ENCODE measurements at regions not wholly inside any gene's neighbourhood (a gene's known extent, or its start where the extent isn't known, plus 50 kb on each side); places are given as distances from the start of the nearest gene placed in this dataset.

DNA sequence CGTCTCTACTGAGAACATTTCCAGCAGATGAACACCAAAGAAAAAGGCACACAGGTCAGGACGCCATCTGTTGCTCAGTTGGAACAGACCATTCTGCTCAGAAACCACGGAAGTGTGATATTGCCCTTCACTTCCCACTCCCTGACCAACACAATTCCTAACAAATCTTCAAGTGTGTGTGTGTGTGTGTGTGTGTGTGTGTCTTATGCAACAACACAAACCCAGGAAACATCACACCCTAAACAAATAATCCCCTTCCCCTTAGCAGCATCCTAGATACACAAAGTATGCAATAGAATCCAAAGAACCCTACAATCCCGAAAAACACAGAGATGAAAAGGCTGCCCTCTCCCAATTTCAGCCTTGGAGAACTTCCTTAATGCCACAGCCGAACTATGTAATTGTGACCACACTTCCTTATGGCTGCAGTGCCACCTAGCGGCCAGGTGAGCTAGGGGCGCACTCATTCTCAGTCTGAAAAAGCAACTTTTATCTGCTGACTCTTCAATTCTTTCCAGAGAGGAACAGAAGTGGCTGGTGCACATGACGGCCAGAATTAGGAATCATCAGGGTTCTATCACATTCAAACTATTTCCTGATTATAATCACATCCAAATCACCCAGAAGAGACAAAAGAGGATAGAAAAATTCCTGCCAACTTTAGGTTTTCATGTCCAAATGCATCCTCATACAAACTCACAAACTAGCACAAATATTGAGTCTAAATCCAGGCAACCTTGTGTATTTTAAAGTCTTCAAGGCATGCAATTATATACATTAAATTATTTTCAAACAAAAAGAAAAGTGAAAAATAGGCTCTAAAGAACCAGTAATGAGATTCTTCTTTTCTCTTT lies 164.9 kb downstream of the DHX15 start:
- no peak for DNase-seq (ENCODE audit: low read depth, low spot score)

- DNase-seq (ENCODE audit: low read depth, low spot score) = no peak
Observed at GRCh38 chr4:24417206-24417605, 167.1 kb downstream of the DHX15 start.

- no peak for DNase-seq (ENCODE audit: low read depth, low spot score)
Observed at GRCh38 chr4:24416293-24416692, 168.1 kb downstream of the DHX15 start.

DNA sequence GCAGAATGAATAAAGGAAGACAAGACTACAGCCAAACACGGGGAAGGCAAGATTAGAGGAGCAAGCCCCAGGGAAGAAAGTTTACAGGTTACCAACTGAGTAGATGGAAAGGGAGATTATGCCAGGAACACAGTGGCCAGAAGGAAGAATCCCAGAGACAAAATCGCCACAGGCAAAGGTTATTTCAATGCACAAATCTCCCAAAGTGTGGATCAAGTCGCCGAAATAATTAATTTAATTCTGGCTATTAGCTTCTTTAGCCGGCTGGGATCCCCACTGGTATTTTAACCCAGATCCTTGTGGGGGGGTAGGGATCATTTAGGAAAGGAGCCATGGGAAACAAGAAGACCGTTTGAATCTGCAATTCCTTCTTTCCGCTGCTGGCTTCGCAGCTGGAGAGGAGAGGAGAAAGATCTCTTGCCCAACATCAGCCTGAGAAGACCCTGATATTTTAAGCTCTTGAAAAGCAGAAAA lies 171.0 kb downstream of the DHX15 start:
- no peak for DNase-seq (ENCODE audit: low read depth, low spot score)

DNA sequence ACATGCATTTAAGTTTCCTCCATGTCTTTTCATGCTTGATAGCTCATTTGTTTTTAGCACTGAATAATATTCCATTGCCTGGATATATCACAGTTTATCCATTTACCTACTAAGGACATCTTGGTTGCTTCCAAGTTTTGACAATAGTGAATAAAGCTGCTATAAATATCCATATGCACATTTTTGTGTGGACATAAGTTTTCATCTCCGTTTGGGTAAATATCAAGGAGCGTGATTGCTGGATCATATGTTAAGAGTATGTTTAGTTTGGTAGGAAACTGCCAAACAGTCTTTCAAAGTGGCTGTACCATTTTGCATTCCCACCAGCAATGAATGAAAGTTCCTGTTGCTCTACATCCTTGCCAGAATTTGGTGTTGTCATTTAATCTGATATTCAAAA lies 172.5 kb downstream of the DHX15 start:
- DNase-seq (ENCODE audit: low read depth, low spot score) = no peak

DNA sequence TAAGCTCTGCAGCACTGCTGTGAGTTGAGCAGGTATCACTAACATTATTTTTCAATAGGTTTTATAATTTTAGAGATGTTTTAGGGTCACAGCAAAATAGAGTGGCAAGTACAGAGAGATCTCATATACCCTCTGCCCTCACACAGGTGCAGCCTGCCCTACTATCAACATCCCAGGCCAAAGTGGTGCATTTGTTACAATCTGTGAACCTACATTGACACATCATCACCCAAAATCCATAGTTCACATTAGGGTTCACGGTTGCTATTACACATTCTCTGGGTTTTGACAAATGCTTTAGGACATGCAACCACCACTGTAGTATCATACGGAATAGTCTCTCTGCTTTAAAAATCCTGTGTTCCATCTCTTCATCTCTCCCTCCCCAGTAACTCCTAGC lies 173.1 kb downstream of the DHX15 start:
- no peak for DNase-seq (ENCODE audit: low read depth, low spot score)

- DNase-seq (ENCODE audit: low read depth, low spot score) = no peak
Observed at GRCh38 chr4:24408640-24409039, 175.7 kb downstream of the DHX15 start.

- no peak for DNase-seq (ENCODE audit: low read depth, low spot score)
Observed at GRCh38 chr4:24405926-24406325, 178.4 kb downstream of the DHX15 start.

- DNase-seq (ENCODE audit: low read depth, low spot score) = no peak
Observed at GRCh38 chr4:24405341-24405740, 179.0 kb downstream of the DHX15 start.

DNA sequence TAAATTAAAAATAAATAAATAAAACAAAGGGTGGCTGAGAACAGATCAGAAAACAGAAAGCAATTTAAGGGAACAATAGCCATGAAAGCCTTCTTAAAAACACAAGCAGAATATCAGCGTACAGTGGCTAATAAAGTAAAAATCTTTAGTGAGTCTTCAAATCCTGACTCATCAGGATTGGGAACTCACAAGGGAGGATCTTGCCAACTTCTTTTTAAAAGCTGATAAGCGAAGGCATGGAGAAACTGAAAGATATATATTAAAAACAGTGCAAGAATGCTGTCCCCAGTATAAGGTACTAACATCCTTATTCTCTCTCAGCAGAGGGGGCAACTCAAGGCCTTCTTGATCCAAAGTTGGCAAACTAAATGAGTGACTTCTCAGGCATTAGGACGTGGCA lies 180.1 kb downstream of the DHX15 start:
- no peak for DNase-seq (ENCODE audit: low read depth, low spot score)

GRCh38 chr4:24403265-24403664 lies 181.1 kb downstream of the DHX15 start:
- no peak for DNase-seq (ENCODE audit: low read depth, low spot score)

DNA sequence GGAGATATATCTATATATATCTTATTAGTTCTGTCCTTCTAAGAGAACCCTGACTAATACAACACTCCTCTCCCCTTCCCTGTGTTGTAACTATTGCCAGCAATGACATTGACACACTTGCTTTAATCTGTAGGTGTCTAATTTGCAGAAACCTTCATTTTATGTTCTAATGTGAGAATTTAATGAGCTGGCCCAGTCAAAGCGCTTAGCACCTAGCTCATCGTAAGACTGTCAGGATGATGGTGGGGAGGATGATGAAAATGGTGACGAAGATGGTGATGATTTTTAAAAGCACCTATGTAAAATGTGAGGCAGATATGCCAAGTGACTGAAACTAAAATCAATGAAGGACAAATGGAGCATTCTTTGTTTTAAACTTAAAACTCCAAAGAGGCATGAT lies 183.8 kb downstream of the DHX15 start:
- DNase-seq (ENCODE audit: low read depth, low spot score) = no peak

DNA sequence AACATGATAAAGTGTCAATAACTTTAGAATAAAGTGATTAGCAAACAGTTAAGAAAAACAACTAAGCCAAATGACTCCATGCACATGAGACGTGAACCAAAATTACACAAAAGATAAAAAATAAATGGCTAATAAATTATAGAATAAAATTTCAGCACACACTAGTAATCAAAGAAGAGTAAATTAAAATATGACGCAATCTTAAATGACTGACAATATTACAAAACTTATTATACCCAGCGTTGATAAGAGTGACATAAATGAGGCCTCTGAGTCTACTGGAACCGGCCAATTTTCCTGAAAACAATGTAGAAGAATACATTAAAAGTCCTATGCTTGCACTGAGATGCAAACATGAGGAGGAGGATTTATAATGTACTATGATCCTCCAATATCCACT lies 187.4 kb downstream of the DHX15 start:
- no peak for DNase-seq (ENCODE audit: low read depth, low spot score)

GRCh38 chr4:24395937-24396336 lies 188.4 kb downstream of the DHX15 start:
- no peak for DNase-seq (ENCODE audit: low read depth, low spot score)

GRCh38 chr4:24394041-24394440 lies 190.3 kb downstream of the DHX15 start:
- no peak for DNase-seq (ENCODE audit: low read depth, low spot score)

GRCh38 chr4:24392613-24393012 lies 191.7 kb downstream of the DHX15 start:
- no peak for DNase-seq (ENCODE audit: low read depth, low spot score)

DNA sequence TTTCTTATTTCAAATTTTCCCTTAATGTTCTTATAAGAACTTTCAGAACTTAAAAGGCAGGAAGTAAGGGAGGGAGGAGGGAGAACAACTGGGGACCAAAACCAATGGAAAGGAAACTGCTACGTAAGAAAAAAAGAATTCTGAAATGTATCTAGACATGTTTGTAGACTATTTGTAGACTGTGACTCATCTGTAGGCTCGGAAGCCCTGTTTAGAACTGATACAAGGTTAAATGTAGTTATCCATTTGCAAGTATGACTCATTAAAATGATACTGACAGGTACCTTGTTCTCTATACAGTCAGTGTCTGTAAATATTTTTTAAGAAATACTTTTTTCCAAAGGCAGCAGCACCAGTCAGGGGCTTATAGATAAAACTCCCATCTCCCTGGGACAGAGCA lies 202.0 kb downstream of the DHX15 start:
- DNase-seq (ENCODE audit: low read depth, low spot score) = no peak

- no peak for DNase-seq (ENCODE audit: low read depth, low spot score)
Observed at GRCh38 chr4:24380957-24381665, 203.2 kb downstream of the DHX15 start.

DNA sequence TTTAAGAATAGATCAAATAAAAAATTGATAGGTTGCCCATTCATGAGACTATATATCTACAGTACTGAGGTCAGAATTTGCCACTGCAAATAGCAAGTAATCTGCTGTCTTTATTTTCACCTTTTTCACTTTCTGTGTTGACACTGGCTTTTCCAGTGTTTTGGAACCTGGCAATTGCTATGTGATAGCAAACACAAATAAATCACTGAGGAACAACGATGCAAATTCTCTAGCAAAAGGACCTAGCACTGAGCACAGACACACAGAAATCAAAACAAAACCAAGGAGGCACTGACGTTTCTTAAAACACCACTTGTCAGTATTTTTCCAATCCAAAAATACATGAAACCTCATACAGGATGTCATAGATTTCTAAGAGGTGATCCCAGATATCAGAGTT lies 210.7 kb downstream of the DHX15 start:
- DNase-seq (ENCODE audit: low read depth, low spot score) = no peak

GRCh38 chr4:24372881-24373280 lies 211.5 kb downstream of the DHX15 start:
- no peak for DNase-seq (ENCODE audit: low read depth, low spot score)

- no peak for DNase-seq (ENCODE audit: low read depth, low spot score)
Observed at GRCh38 chr4:24372341-24372740, 212.0 kb downstream of the DHX15 start.

GRCh38 chr4:24370421-24370820 lies 213.9 kb downstream of the DHX15 start:
- DNase-seq (ENCODE audit: low read depth, low spot score) = no peak

GRCh38 chr4:24369507-24370029 lies 214.8 kb downstream of the DHX15 start:
- DNase-seq (ENCODE audit: low read depth, low spot score) = no peak

Measured in pulmonary artery endothelial cell (primary cell).